ENCODE measurements at regions not wholly inside any gene's neighbourhood (a gene's known extent, or its start where the extent isn't known, plus 50 kb on each side); places are given as distances from the start of the nearest gene placed in this dataset.

- no peak overlapping the region for H3K27ac ChIP-seq (ENCODE audit: low read depth in 2 of 2, low read length in 1 of 2)
- H3K27me3 ChIP-seq (ENCODE audit: control insufficient read depth in 1 of 2, insufficient read depth in 2 of 2, low read length in 2 of 2): no peaks in the 10 kb centered on the region
- no peak overlapping the region for H3K4me3 ChIP-seq (ENCODE audit: low read depth in 1 of 2, low read length in 2 of 2)
- no peaks in the 10 kb centered on the region for H3K4me1 ChIP-seq (ENCODE audit: control insufficient read depth in 2 of 2, insufficient read depth in 2 of 2, low read length in 1 of 2)
- H3K36me3 ChIP-seq (ENCODE audit: control insufficient read depth in 2 of 2, insufficient read depth in 2 of 2, low read length in 1 of 2): no peaks in the 10 kb centered on the region
- WGBS, 2 donors: 30 to 36% methylated on average over 8 of the region's 8 CpGs
- H3K9me3 ChIP-seq (ENCODE audit: control insufficient read depth in 2 of 2, insufficient read depth in 1 of 2, low read depth in 1 of 2, low read length in 1 of 2): no peaks in the 10 kb centered on the region
Measured at GRCh38 chr6:18323935-18324705, 59.8 kb upstream of the DEK start.

DNA sequence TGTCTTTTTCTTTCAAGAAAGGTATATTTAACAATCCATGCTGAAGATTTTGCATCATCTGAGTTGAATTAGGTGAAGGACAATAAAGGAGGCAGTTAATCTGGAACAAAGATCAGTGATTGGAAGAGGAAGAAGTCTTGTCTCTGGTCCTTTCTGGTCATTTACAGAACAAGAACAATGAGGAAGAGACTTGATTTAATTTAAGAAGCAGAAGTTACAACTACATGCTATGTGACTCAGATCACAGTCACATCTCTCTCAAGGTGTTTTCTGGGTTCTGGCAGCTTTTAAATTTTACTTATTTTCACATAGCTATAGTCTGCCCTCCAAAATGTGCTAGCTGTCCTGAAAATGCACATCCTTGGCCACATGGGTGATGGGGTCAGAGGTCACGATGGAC is 53.5 kb upstream of the DEK start:
- Histone ChIP-seq H3K4me1 (ENCODE audit: control insufficient read depth in 2 of 2, insufficient read depth in 2 of 2, low read length in 1 of 2) (no peaks in the 10 kb centered on the region), H3K36me3 (ENCODE audit: control insufficient read depth in 2 of 2, insufficient read depth in 2 of 2, low read length in 1 of 2) (no peaks in the 10 kb centered on the region), H3K4me3 (ENCODE audit: low read depth in 1 of 2, low read length in 2 of 2) (no peak overlapping the region), H3K27ac (ENCODE audit: low read depth in 2 of 2, low read length in 1 of 2) (no peak overlapping the region), H3K27me3 (ENCODE audit: control insufficient read depth in 1 of 2, insufficient read depth in 2 of 2, low read length in 2 of 2) (no peaks in the 10 kb centered on the region), H3K9me3 (ENCODE audit: control insufficient read depth in 2 of 2, insufficient read depth in 1 of 2, low read depth in 1 of 2, low read length in 1 of 2) (no peaks in the 10 kb centered on the region)
- WGBS, 2 donors: 0 to 9% methylated on average over 1 of the region's 1 CpG

DNA sequence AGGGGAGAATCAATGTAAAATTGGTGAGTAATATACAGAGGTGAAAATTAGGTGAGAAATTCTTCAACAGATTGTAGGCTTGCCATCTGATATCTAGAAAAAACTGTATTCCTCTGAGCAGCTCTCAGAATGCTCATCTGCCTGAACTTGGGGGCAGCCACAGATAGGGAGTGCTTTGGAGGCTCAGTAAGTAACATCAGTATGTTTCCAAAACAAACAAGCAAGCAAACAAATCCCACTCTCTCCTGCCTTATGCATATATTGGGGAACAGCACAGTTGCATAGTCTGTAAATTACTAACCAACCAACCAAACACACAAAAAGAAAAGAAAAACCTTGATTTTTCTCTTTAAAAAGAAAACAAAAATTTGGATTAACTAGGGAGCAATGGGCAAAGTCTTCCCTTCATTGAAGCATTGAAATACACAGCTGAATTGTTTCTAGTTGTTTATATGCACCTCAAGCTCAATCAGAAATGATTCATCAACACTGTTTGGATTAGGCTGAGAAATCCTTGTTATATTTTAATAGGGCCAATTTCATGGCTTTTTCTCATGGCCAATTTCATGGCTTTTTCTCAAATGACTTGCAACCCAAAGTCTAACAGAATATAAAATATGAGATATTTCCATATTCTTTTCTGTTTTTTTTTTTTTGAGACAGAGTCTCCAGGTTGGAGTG is 50.1 kb upstream of the DEK start:
- Histone ChIP-seq H3K9me3 (ENCODE audit: control insufficient read depth in 2 of 2, insufficient read depth in 1 of 2, low read depth in 1 of 2, low read length in 1 of 2) (no peaks in the 10 kb centered on the region), H3K4me1 (ENCODE audit: control insufficient read depth in 2 of 2, insufficient read depth in 2 of 2, low read length in 1 of 2) (no peaks in the 10 kb centered on the region), H3K27ac (ENCODE audit: low read depth in 2 of 2, low read length in 1 of 2) (no peak overlapping the region), H3K27me3 (ENCODE audit: control insufficient read depth in 1 of 2, insufficient read depth in 2 of 2, low read length in 2 of 2) (no peaks in the 10 kb centered on the region), H3K4me3 (ENCODE audit: low read depth in 1 of 2, low read length in 2 of 2) (no peak overlapping the region), H3K36me3 (ENCODE audit: control insufficient read depth in 2 of 2, insufficient read depth in 2 of 2, low read length in 1 of 2) (no peaks in the 10 kb centered on the region)
